ENCODE measurements at regions not wholly inside any gene's neighbourhood (a gene's known extent, or its start where the extent isn't known, plus 50 kb on each side); places are given as distances from the start of the nearest gene placed in this dataset.
A peak's percentile ranks its signal among the peaks of the same experiment; 100 is the strongest.

GRCh38 chr5:128904805-128905567 lies 60.3 kb upstream of the SLC27A6 start:
- no peak for DNase-seq

DNA sequence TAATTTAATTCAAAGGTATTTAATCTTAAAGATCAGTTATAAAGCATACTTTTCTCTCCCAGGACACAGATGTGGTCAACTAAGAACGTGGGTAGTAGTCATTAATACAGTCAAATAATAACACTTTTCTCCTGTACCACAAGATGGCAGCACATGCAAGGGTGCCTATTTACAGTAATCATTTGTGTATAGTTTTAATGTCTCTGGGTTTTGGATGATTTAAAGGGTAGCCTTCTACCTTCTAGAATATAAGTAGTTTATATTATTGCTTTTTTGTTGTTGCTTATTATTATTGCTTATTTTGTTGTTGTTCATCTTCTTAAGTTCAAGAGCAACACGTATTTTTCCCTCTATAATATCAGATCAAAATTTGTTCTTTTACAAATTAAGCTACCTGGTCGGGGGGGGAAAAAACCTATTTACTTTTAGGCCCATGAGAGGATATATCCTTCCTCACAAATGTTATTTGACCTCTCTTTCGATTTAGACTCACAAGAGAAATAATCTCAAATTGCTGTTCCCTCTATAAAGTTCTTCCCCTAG lies 59.6 kb upstream of the SLC27A6 start:
- peak in 2 of 4 experiments; percentile 1 to 3 for DNase-seq

DNA sequence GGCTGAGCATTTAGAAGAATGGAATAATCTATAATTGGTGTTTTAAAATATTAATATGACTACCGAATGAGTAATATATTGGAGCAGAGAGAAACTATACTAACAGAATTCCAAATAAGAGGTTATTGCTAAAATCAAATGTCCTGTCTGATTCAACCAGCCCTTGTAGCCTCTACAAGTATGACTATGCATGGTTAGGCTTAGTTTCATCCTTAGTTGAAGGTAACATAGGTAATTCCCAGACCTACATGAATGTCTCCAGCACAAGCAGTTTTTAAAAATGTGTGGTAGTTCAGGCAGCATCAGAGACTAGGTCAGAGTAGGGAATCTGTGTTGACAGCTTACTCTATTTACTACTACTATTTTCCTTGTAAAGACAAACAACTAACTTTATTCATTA lies 51.7 kb upstream of the SLC27A6 start:
- DNase-seq = no peak
